Fibroblast of villous mesenchyme (primary cell): ENCODE measurements at regions not wholly inside any gene's neighbourhood (a gene's known extent, or its start where the extent isn't known, plus 50 kb on each side); places are given as distances from the start of the nearest gene placed in this dataset.
A peak's percentile ranks its signal among the peaks of the same experiment; 100 is the strongest.

Experiments
- DNase-seq: peaks from one replicate; pipeline ENCODE4 v3.0.0-alpha.2; 2010; ENCODE audit warnings: low read depth
- H3K4me3 ChIP-seq: 2 replicates; pipeline ENCODE4 v1.5.1; 2011; ENCODE audit warnings: low read depth, mild to moderate bottlenecking, low read length
- CTCF ChIP-seq: IDR thresholded peaks from 2 replicates; pipeline ENCODE4 v1.5.1; 2012; ENCODE audit warnings: low read depth, mild to moderate bottlenecking, low read length; ENCODE audit not compliant: insufficient read depth

DNA sequence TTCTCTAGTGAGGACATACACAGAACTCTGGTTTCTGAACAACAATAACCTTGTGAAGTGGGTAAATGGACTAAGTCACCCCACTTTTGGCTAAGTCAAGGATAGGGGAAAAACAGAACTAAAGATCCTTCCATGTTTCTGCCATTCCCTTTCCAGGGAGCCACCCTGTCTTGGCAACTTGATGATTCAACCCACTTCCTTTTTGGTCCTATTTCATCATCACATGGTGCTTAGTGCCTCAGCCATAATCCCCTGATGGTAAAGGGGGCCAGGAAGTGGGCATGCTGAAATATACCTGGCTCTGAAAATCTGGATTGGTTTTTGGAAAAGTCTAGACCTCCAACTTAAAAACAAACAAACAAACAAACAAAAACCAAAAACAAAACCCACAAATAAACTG, 206.4 kb upstream of the FOXD3 start:
- no peak overlapping the region for H3K4me3 ChIP-seq
- no peak for DNase-seq
- no peak for TF ChIP-seq CTCF

DNA sequence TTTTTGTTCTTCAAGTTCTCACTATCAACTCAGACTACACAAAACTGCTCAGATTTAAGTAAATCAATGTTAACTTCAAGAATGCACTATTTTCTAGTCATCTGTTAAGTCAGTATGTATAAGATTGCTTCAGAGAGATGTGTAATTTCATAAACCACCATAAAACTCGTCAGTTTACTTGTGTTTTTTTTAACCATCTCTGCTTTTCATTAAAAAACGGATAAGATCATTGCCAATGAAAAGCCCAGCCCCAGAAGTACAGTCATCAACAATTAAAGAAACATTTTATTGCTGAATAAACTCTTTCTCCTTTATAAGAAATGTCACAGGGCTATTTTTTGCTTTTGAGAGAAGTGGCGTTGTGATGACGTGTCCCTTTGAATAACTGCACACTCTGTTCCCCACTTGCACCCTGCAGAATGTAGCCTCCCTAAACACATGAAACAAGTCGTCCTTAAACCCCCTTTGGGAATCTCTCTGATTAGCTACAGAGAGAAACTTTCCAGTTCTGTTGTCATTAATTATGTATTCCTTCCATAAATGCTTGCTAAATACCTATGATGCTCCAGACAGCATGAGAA, 202.7 kb upstream of the FOXD3 start:
- no peak for TF ChIP-seq CTCF
- peak; percentile 34 for DNase-seq

GRCh38 chr1:63122079-63122478, 200.3 kb upstream of the FOXD3 start:
- no peak for TF ChIP-seq CTCF
- no peak overlapping the region for H3K4me3 ChIP-seq
- DNase-seq, result no peak

More for the DNA sequence above, 202.7 kb upstream of the FOXD3 start:
- H3K4me3 ChIP-seq, result no peak overlapping the region

GRCh38 chr1:63124666-63125191, 197.6 kb upstream of the FOXD3 start:
- TF ChIP-seq CTCF, result no peak
- DNase-seq, result peak; percentile 83
- peak overlapping the region; percentile 5 for H3K4me3 ChIP-seq

GRCh38 chr1:63126104-63126503, 196.3 kb upstream of the FOXD3 start:
- DNase-seq, result no peak
- no peak for TF ChIP-seq CTCF
- no peak overlapping the region for H3K4me3 ChIP-seq

- DNase-seq, result peak; percentile 56
- TF ChIP-seq CTCF, result no peak
- no peak overlapping the region for H3K4me3 ChIP-seq
Observed at GRCh38 chr1:63127376-63127775, 195.0 kb upstream of the FOXD3 start.

GRCh38 chr1:63128556-63128955, 193.8 kb upstream of the FOXD3 start:
- no peak for DNase-seq
- no peak overlapping the region for H3K4me3 ChIP-seq
- no peak for TF ChIP-seq CTCF
